NB4 (cell line): ENCODE measurements at regions not wholly inside any gene's neighbourhood (a gene's known extent, or its start where the extent isn't known, plus 50 kb on each side); places are given as distances from the start of the nearest gene placed in this dataset.

ENCODE experiments used
- DNase-seq: peaks from one replicate; pipeline ENCODE4 v3.0.0; 2010; ENCODE audit warnings: low read depth
- H3K4me3 ChIP-seq: one replicate; pipeline ENCODE4 v1.5.1; 2011; ENCODE audit warnings: mild to moderate bottlenecking, low read depth, low read length, moderate library complexity
- MYC ChIP-seq: IDR thresholded peaks from 2 replicates; pipeline ENCODE4 v1.6.1; 2011; ENCODE audit warnings: low read depth, low read length
- POLR2A ChIP-seq: IDR thresholded peaks from 2 replicates; pipeline ENCODE4 v1.6.1; 2011; ENCODE audit warnings: mild to moderate bottlenecking; ENCODE audit not compliant: insufficient read length; ENCODE audit errors: extremely low read depth
- TF ChIP-seq, protein P1 (sequence below): IDR thresholded peaks from 2 replicates; pipeline ENCODE4 v1.6.1; 2011; ENCODE audit warnings: low read depth, low read length
- TF ChIP-seq, protein P2 (sequence below): IDR thresholded peaks from one replicate; pipeline ENCODE4 v1.5.1; 2012; ENCODE audit warnings: low read depth, low read length

DNA sequence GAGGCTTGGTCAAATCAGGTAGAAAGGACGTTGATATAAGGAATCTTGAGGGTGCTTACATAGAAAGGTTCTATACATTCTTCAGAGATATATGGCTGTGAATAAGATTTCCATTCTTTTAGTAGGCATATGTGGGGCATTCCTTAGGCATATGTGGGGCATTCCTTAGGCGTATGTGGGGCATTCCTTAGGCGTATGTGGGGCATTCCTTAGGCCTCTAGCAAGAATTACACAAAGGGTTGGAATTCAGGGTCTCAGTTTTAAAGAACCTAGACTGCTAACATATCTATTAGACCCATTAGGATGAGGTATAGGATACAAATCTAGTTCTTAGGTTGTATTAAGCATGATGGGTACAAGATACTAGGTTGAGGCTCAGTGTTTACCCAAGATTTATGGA is 607.8 kb downstream of the SI start:
- TF ChIP-seq, protein P1, sequence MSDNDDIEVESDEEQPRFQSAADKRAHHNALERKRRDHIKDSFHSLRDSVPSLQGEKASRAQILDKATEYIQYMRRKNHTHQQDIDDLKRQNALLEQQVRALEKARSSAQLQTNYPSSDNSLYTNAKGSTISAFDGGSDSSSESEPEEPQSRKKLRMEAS = no peak
- TF ChIP-seq, protein P2, sequence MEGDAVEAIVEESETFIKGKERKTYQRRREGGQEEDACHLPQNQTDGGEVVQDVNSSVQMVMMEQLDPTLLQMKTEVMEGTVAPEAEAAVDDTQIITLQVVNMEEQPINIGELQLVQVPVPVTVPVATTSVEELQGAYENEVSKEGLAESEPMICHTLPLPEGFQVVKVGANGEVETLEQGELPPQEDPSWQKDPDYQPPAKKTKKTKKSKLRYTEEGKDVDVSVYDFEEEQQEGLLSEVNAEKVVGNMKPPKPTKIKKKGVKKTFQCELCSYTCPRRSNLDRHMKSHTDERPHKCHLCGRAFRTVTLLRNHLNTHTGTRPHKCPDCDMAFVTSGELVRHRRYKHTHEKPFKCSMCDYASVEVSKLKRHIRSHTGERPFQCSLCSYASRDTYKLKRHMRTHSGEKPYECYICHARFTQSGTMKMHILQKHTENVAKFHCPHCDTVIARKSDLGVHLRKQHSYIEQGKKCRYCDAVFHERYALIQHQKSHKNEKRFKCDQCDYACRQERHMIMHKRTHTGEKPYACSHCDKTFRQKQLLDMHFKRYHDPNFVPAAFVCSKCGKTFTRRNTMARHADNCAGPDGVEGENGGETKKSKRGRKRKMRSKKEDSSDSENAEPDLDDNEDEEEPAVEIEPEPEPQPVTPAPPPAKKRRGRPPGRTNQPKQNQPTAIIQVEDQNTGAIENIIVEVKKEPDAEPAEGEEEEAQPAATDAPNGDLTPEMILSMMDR = no peak
- TF ChIP-seq MYC = no peak
- TF ChIP-seq POLR2A = no peak
- no peak overlapping the region for H3K4me3 ChIP-seq
- DNase-seq = no peak

DNA sequence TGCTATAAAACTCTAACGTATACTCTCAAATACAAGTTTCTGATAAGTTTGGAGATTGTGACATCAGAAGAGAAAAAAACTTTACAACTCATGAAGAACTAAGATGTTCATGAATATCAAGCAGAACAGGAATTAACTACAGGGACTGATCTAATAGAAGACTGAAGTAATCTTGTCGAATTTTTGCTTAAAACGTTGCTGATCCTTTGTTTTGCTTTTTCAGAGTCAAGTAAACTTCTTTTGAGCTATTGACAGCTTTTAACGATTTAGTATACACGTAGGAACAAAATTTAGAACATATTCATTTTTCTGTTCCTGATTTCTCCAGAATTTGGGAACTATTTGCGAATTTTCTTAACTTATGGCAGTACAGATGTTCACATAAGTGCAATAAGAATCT is 610.2 kb downstream of the SI start:
- DNase-seq = no peak
- H3K4me3 ChIP-seq = no peak overlapping the region
- no peak for TF ChIP-seq MYC
- no peak for TF ChIP-seq POLR2A
- TF ChIP-seq, protein P1 = no peak
- TF ChIP-seq, protein P2 = no peak

DNA sequence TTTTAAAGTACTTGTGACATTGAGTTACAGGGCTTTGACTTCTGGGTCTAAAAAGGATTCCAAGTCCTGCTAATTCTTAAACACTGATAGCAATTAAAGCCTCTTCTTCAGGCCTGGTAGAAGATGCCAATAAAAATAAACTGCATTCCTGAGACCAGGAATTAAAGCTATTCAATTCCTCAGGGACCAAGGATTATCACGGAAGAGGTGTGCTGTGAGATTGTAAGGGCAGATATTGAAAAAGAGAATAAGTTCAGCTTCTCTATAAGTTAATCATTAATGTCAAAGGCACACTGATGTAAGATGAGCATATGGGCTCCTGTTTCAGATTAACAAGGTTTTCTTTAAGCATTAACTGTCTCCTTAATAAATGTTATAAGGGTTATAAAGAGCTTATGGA is 611.3 kb downstream of the SI start:
- no peak overlapping the region for H3K4me3 ChIP-seq
- TF ChIP-seq, protein P1 = no peak
- TF ChIP-seq MYC (no peak), POLR2A (no peak)
- TF ChIP-seq, protein P2 = no peak
- DNase-seq = no peak

DNA sequence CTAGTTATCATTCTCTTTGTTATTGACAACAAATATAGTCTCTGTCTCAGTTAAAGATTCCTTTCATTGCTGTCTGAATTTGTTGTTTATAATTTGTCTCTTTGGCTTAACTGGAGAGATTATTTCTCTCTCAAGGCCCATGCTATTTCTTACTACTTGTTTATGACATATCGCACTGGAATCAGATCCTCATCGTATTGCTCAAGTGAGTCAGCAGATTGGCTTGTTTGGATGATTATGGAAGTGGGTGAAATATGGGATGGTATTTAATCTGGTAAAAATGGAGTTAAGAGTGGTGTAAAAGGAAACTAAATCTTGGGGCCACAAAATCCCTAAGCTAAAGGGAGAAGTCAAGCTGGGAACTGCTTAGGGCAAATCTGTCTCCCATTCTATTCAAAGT is 613.1 kb downstream of the SI start:
- no peak for DNase-seq
- H3K4me3 ChIP-seq = no peak overlapping the region
- TF ChIP-seq, protein P1 = no peak
- TF ChIP-seq, protein P2 = no peak
- no peak for TF ChIP-seq POLR2A
- no peak for TF ChIP-seq MYC

DNA sequence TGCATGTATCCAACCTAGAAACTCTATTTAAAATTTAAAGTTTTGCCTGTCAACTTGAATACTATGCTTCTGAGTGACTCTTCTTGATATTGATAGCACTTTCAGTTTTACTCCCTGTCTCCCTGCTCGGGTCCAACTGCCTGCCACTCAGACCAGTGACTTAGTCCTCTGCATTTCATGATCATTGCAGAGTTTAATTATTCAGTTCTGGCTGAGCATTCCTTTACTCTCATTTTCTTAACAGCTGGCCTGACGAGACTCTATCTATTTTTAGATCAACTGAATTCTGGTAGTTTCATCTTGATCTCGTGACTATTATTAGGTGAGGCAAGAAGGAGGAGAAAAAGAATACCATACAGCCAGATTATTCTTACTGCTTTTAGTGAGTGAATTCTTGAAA is 617.4 kb downstream of the SI start:
- no peak for DNase-seq

DNA sequence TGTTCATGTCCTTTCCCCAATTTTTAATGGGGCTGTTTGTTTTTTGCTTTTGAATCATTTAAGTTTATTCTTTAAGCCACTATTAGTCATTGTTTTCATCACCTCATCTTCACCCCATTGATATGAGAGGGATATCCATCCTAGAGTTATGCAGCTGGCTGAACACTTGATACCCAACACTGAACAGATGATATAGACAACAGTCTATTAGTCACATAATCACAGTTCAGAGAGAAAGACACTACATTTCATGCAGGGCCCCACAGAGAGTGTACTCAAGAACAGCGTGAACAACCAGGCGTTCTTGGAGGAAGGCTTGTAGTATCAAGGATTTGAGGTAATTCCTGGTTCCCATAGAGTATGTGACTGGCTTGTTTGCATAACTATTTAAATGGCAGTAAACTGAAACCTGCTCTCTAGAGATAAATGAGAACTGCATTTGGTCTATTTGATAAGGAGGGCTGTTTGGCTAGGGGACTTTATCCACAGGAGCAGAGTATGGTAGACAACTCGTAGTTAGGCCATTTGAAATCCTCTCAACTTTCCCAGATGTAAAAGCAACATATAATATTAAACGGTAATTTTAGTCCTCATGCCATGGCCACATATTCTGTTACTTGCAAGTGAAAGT is 618.7 kb downstream of the SI start:
- H3K4me3 ChIP-seq = no peak overlapping the region
- DNase-seq = no peak
- TF ChIP-seq POLR2A (no peak), MYC (no peak)
- TF ChIP-seq, protein P2 = no peak
- TF ChIP-seq, protein P1 = no peak

More for the DNA sequence above, 617.4 kb downstream of the SI start:
- H3K4me3 ChIP-seq = no peak overlapping the region
- TF ChIP-seq, protein P1 = no peak
